H1 (cell line): ENCODE measurements at regions not wholly inside any gene's neighbourhood (a gene's known extent, or its start where the extent isn't known, plus 50 kb on each side); places are given as distances from the start of the nearest gene placed in this dataset.

Source experiments
- KDM5A ChIP-seq: fragments of 200-600 bp; IDR thresholded peaks from 2 replicates; pipeline ENCODE4 v1.7.1; 2012; ENCODE audit warnings: mild to moderate bottlenecking, low read length, inconsistent platforms, mixed read lengths
- MAX ChIP-seq: IDR thresholded peaks from 2 replicates; pipeline ENCODE4 v1.6.1; 2012; ENCODE audit warnings: inconsistent platforms
- NANOG ChIP-seq: IDR thresholded peaks from 2 replicates; pipeline ENCODE4 v1.6.1; 2011; ENCODE audit warnings: low read length, low read depth, mild to moderate bottlenecking, inconsistent platforms; ENCODE audit not compliant: insufficient read depth, poor library complexity, severe bottlenecking
- TAF7 ChIP-seq: optimal IDR thresholded peaks from 2 replicates; pipeline ENCODE3; 2011; ENCODE audit warnings: low read depth, mild to moderate bottlenecking, inconsistent platforms, low read length, moderate library complexity, borderline replicate concordance
- ZNF274 ChIP-seq: IDR thresholded peaks from 2 replicates; pipeline ENCODE4 v1.7.0; 2012; ENCODE audit warnings: low read length, borderline replicate concordance; ENCODE audit errors: extremely low read depth

- TF ChIP-seq NANOG (no peak), KDM5A (no peak), ZNF274 (no peak), MAX (no peak), TAF7 (no peak)
Measured at GRCh38 chr12:20040184-20040583, 328.2 kb upstream of the PDE3A start (continued).
